Esophagus (tissue), 2 donors: ENCODE measurements at regions not wholly inside any gene's neighbourhood (a gene's known extent, or its start where the extent isn't known, plus 50 kb on each side); places are given as distances from the start of the nearest gene placed in this dataset.

Source experiments
- H3K27ac ChIP-seq, 2 donors: one replicate each; pipeline ENCODE4 v1.5.1; 2013; ENCODE audit warnings: low read depth in 2 of 2, mild to moderate bottlenecking in 2 of 2, inconsistent platforms in 1 of 2, low read length in 1 of 2, moderate library complexity in 1 of 2
- H3K27me3 ChIP-seq, 2 donors: one replicate each; pipeline ENCODE4 v1.6.1; 2013; ENCODE audit warnings: low read length in 2 of 2, control low read depth in 1 of 2, mild to moderate bottlenecking in 1 of 2; ENCODE audit not compliant: insufficient read depth in 2 of 2, control insufficient read depth in 1 of 2
- H3K36me3 ChIP-seq, 2 donors: one replicate each; pipeline ENCODE4 v1.6.1; 2013; ENCODE audit warnings: low read length in 1 of 2; ENCODE audit not compliant: control insufficient read depth in 2 of 2, insufficient read depth in 2 of 2
- H3K4me1 ChIP-seq, 2 donors: one replicate each; pipeline ENCODE4 v1.6.1; 2013; ENCODE audit warnings: low read length in 1 of 2; ENCODE audit not compliant: control insufficient read depth in 2 of 2, insufficient read depth in 2 of 2
- H3K4me3 ChIP-seq, 2 donors: one replicate each; pipeline ENCODE4 v1.5.1; 2013; ENCODE audit warnings: low read length in 2 of 2, mild to moderate bottlenecking in 2 of 2, low read depth in 1 of 2, moderate library complexity in 1 of 2
- H3K9me3 ChIP-seq, 2 donors: one replicate each; pipeline ENCODE4 v1.6.1; 2013; ENCODE audit warnings: mild to moderate bottlenecking in 2 of 2, low read depth in 1 of 2, low read length in 1 of 2, moderate library complexity in 1 of 2; ENCODE audit not compliant: control insufficient read depth in 2 of 2, insufficient read depth in 1 of 2
- WGBS, 2 donors: extraction: QIAGEN DNeasy Blood & Tissue Kit; methylation state at CpG; one replicate each; pipeline ENCODE4 v1.1.7; 2013; 5-methylcytosine and 5-hydroxymethylcytosine counted together
- donor health status: healthy with polysubstance abuse.
- donor health status: Bipolar disorder and iron deficiency.

DNA sequence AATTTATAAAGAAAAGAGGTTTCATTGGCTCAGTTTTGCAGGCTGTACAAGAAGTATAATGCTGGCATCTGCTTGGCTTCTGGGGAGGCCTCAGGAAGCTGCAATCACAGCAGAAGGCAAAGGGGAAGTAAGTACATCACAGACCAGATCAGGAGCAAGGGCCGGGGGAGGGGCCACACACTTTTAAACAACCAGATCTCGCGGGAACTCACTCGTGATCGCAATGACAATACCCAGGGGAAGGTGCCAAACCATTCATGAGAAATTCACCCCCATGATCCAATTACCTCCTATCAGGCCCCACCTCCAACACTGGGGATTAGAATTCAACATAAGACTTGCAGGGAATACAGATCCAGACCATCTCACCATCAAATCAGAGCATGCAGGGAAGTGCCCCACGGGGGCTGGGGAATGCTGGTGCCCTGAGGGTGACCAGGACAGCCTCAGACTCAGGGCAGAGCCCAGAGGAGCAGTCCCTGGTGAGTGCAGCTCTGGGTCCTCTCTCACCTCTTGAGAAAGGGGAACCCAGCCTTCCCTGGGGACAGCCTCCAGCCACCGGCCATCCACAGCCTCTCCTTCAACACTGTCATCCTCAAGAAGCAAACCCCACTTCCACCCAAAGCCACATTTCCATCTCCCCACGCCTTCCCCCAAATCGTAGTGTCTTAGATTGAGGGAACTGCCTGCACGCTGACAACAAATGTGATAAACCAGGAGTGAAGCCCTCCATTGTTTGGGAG lies 80.7 kb downstream of the ANKRD60 start:
- 83 to 85% methylated on average over 10 of the region's 10 CpGs for WGBS, 2 donors
- Histone ChIP-seq H3K36me3 (no peaks in the 10 kb centered on the region), H3K4me1 (peaks cover 0 to 2% of the 10 kb centered on the region in 2 donors), H3K9me3 (peaks cover 0 to 3% of the 10 kb centered on the region in 2 donors), H3K27me3 (no peaks in the 10 kb centered on the region), H3K4me3 (no peak overlapping the region), H3K27ac (no peak overlapping the region)

DNA sequence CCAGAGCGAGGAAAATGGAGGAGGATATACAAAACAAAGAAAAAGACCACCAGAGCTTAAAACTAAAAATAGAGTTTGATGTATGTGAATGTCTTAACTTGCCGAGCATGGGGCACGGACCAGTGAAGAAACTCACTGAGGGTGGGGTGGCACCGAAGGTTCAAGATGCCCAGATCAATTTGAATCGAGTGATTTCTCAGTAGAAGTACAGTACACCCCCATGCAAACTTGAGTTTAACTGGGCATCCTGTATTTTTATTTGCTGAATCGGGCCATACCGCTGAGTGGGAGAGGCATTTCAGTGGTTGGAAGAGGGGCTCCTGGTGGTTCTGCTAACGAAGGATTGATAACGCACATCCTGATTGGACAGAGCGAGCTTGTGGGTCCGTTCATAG lies 81.7 kb downstream of the ANKRD60 start:
- no peak overlapping the region for H3K4me3 ChIP-seq
- WGBS, 2 donors, result 90 to 92% methylated on average over 11 of the region's 11 CpGs
- H3K9me3 ChIP-seq, result peaks cover 0 to 3% of the 10 kb centered on the region in 2 donors
- H3K36me3 ChIP-seq, result no peaks in the 10 kb centered on the region
- H3K27me3 ChIP-seq, result no peaks in the 10 kb centered on the region
- H3K27ac ChIP-seq, result no peak overlapping the region
- H3K4me1 ChIP-seq, result peaks cover 0 to 2% of the 10 kb centered on the region in 2 donors

DNA sequence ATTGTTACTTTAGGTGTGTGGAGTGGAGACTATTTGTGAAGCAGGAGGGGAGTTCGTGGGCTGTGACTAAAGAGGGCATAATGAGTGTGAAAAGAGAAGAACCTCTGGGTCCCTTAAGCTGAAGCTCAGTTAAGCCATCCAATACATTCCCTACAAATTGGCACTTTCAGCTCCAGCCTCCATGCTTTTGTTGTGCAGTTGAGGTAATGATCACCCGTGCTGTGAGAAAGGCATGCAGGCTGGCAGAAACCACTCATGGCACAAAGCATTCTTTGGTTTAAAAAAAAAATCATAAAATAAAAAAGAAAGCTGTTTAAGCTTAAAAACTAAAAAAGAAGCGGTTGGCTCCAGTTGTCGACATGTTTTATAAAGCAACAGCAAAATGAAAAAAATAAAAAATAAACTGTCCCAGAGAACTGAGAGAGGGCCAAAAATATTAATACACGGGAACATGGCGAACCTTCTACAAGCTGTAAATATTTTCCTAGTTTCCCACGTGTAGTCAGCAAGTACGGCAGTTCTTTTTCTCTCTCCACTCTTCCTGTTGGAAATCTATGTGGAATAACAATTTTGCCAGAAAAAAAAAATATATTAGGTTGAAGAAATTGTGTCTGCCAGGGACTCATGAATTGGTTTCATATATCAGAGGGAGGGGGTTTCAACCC lies 82.2 kb downstream of the ANKRD60 start:
- H3K27ac ChIP-seq, result no peak overlapping the region
- 63 to 66% methylated on average over 8 of the region's 8 CpGs for WGBS, 2 donors
- peaks cover 0 to 2% of the 10 kb centered on the region in 2 donors for H3K4me1 ChIP-seq
- H3K4me3 ChIP-seq, result no peak overlapping the region
- H3K36me3 ChIP-seq, result no peaks in the 10 kb centered on the region
- H3K9me3 ChIP-seq, result peaks cover 0 to 3% of the 10 kb centered on the region in 2 donors
- no peaks in the 10 kb centered on the region for H3K27me3 ChIP-seq

DNA sequence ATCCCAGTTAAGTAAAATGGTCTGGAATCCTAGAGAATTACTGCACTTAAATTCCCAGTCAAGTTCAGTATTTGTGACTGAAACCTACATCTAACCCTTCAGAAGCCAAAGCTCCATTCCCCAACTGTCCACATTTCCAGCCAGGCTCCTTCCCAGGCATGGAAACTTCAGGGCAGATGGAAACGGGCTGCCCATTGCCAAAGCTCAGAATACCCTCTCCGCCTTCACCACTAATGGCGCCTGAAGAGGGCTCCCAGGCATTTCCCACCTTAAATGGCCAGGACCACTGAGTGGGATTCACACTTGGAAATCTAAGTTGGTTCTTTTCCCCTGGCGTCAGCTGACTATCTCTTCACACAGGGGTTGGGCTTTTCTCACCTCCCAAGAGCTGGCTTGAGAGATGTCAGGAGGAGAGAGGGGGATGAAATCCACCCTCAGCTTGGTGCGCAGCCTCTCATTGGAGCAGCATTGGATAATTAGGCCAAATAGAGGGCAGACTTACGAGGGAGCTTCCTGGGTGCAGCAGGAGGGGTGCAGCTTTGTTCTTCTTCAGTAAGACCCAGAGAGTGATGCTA lies 82.9 kb downstream of the ANKRD60 start:
- H3K27ac ChIP-seq, result no peak overlapping the region
- H3K4me3 ChIP-seq, result no peak overlapping the region
- H3K9me3 ChIP-seq, result peaks cover 0 to 3% of the 10 kb centered on the region in 2 donors
- WGBS, 2 donors, result 80 to 87% methylated on average over 6 of the region's 6 CpGs
- H3K27me3 ChIP-seq, result no peaks in the 10 kb centered on the region
- H3K36me3 ChIP-seq, result no peaks in the 10 kb centered on the region
- peaks cover 0 to under 1% of the 10 kb centered on the region in 2 donors for H3K4me1 ChIP-seq

DNA sequence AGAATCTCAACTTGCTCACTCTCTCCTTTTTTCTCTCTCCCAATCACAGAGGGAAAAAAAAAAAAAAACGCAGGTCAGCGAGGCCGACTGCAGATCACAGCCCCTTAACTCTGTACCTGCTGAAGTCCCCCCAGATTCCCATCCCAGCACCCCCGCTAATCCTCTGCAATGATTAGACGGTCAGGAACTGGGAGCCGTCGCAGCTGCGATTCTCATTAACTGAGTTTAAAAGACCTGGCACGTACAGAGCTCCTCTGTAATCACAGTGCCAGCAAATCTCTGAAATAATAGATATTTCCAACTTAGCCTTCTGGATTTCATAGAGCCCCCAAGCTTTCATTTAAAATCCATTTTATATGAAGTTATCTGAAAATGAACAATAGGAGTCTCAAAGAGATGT lies 84.4 kb downstream of the ANKRD60 start:
- no peaks in the 10 kb centered on the region for H3K4me1 ChIP-seq
- H3K27ac ChIP-seq, result no peak overlapping the region
- no peaks in the 10 kb centered on the region for H3K36me3 ChIP-seq
- 91 to 94% methylated on average over 9 of the region's 9 CpGs for WGBS, 2 donors
- H3K9me3 ChIP-seq, result peaks cover 0 to 3% of the 10 kb centered on the region in 2 donors
- no peak overlapping the region for H3K4me3 ChIP-seq
- H3K27me3 ChIP-seq, result no peaks in the 10 kb centered on the region

DNA sequence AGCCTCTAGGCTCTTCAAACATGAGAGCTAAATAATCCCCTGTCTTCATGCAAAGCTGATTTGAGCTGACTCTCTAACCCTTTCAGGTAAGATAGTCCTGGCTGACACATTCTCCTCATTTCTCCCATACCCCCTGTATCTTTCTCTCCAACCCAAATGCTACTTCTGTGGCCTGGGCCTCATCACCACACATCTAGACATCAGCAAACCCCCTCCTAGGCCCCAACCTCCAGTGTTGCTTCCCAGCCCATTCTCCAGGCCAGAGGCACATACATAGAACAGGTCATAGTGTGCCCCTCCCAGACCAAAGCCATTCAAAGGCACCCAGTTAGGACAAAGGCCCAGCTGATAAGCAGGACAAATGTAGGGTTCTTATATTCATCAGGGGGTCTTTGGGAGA lies 84.9 kb downstream of the ANKRD60 start:
- H3K27me3 ChIP-seq, result no peaks in the 10 kb centered on the region
- no peaks in the 10 kb centered on the region for H3K36me3 ChIP-seq
- peaks cover 0 to 3% of the 10 kb centered on the region in 2 donors for H3K9me3 ChIP-seq
- H3K4me3 ChIP-seq, result no peak overlapping the region
- no peak overlapping the region for H3K27ac ChIP-seq
- no peaks in the 10 kb centered on the region for H3K4me1 ChIP-seq

DNA sequence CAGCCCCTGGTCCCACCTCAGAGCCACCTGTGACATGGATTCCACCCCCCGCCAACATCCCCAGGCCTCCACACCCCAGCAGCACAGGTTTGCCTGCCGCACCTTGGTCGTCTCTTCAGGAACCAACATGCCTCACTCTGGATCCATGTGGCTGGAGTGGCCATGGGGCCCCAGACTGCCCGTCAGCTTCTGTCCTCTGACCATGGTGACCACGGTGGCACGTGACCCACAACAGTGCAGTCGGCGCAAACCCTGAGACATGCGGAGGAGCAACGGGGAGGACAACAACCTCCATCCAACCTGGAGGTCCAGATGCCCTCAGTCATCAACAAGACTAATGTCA lies 85.6 kb downstream of the ANKRD60 start:
- 96% methylated on average over 10 of the region's 10 CpGs for WGBS, 2 donors

DNA sequence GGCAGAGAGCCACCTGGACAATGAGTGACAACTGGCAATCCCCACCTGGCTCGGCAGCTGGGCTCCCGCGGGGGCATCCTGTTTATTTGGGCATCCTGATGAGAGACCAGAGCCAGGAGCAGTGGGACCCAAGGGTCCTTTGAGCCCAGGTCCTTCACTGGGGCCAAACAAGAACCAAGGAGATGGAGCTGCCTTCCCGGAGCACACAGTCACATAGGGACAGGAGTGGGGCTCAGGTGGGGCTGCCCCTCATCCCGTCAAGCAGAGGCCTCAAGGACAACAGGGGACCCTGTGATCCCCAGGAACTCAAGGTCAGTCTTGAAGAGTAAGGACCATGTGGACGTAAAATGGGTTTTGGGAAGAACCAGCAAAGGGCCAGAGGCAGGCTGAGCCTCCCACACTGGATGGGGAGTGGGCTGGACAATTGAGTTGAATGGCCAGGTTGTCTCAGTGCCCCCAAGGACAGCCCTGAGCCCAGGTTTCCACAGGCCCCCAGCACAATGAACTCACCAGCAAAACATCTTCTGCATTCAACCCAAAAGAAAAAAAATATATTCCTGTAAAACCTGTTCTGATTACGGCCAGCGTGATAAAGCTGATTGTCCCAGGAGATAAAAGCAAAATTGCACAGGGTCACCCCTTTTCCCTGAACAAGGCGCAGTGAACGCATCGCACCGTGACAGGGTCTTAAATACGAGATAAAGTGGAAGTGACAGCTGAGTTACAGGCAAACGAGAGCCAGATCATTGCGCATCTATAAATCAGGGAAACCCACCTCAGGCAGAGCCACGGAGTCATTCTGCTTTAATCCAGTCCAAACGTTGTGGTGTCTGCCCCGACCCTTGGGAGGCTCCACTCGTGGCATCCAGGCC lies 86.2 kb downstream of the ANKRD60 start:
- Histone ChIP-seq H3K4me1 (no peaks in the 10 kb centered on the region), H3K36me3 (no peaks in the 10 kb centered on the region), H3K27ac (no peak overlapping the region), H3K4me3 (no peak overlapping the region), H3K9me3 (no peaks in the 10 kb centered on the region), H3K27me3 (no peaks in the 10 kb centered on the region)
- WGBS, 2 donors, result 73 to 83% methylated on average over 19 of the region's 19 CpGs

More for the DNA sequence above, 85.6 kb downstream of the ANKRD60 start:
- H3K27ac ChIP-seq, result no peak overlapping the region
- peaks cover 0 to under 1% of the 10 kb centered on the region in 2 donors for H3K9me3 ChIP-seq
- no peaks in the 10 kb centered on the region for H3K27me3 ChIP-seq
- no peak overlapping the region for H3K4me3 ChIP-seq
- no peaks in the 10 kb centered on the region for H3K4me1 ChIP-seq
- H3K36me3 ChIP-seq, result no peaks in the 10 kb centered on the region

DNA sequence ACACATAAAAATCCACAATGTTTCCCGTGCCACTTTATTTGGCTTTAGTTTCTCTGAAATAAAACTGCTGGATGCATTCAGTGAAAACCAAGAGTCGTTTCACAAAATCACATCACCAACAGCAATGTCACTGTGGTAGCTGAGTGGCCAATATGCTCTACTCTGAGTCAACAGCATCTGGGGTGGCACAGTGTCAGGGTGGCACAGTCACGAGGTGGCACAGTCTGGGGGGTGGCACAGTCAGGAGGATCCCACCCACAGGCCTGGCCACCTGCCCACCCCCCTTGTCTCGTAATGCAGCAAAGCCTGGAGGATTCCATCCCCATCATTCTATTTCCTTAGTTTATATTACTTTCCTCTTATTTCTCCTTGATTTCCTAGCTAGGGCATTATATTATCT lies 87.0 kb downstream of the ANKRD60 start:
- H3K4me3 ChIP-seq, result no peak overlapping the region
- no peak overlapping the region for H3K27ac ChIP-seq
- no peaks in the 10 kb centered on the region for H3K4me1 ChIP-seq
- H3K9me3 ChIP-seq, result no peaks in the 10 kb centered on the region
- H3K36me3 ChIP-seq, result no peaks in the 10 kb centered on the region
- 67 to 81% methylated on average over 4 of the region's 4 CpGs for WGBS, 2 donors
- no peaks in the 10 kb centered on the region for H3K27me3 ChIP-seq
